Liver (tissue), 8 donors: ENCODE measurements at regions not wholly inside any gene's neighbourhood (a gene's known extent, or its start where the extent isn't known, plus 50 kb on each side); places are given as distances from the start of the nearest gene placed in this dataset.

Experiments used
- DNase-seq: peaks from one replicate; pipeline ENCODE4 v3.0.0-alpha.2; 2017; ENCODE audit warnings: low spot score
- H3K27ac ChIP-seq, 2 donors: one replicate each; pipeline ENCODE4 v1.7.0; 2013; ENCODE audit warnings: inconsistent platforms in 2 of 2, low read length in 2 of 2, control low read depth in 1 of 2, low read depth in 1 of 2, mild to moderate bottlenecking in 1 of 2
- H3K27me3 ChIP-seq, 4 donors: one replicate each; pipeline versions ENCODE4 v1.6.1 to v1.7.0; 2013; ENCODE audit warnings: low read length in 3 of 4, inconsistent platforms in 1 of 4, mild to moderate bottlenecking in 1 of 4, moderate library complexity in 1 of 4; ENCODE audit not compliant: control insufficient read depth in 4 of 4, insufficient read depth in 4 of 4
- H3K36me3 ChIP-seq, 4 donors: one replicate each; pipeline versions ENCODE4 v1.6.1 to v1.7.0; 2013; ENCODE audit warnings: low read length in 3 of 4, mild to moderate bottlenecking in 3 of 4, low read depth in 1 of 4, moderate library complexity in 1 of 4; ENCODE audit not compliant: control insufficient read depth in 4 of 4, insufficient read depth in 3 of 4
- H3K4me1 ChIP-seq, 4 donors: one replicate each; pipeline versions ENCODE4 v1.6.1 to v1.7.0; 2013; ENCODE audit warnings: low read length in 3 of 4, mild to moderate bottlenecking in 3 of 4, moderate library complexity in 1 of 4; ENCODE audit not compliant: control insufficient read depth in 4 of 4, insufficient read depth in 4 of 4
- H3K4me3 ChIP-seq, 3 donors: one replicate each; pipeline versions ENCODE4 v1.6.1 to v1.7.0; 2013; ENCODE audit warnings: low read length in 3 of 3, control low read depth in 1 of 3, low read depth in 1 of 3, mild to moderate bottlenecking in 1 of 3
- H3K9ac ChIP-seq, 2 donors: one replicate each; pipeline ENCODE4 v1.7.0; 2013; ENCODE audit warnings: low read length in 2 of 2, mild to moderate bottlenecking in 2 of 2, moderate library complexity in 2 of 2, control low read depth in 1 of 2, low read depth in 1 of 2
- H3K9me3 ChIP-seq, 4 donors: one replicate each; pipeline versions ENCODE4 v1.6.1 to v1.7.0; 2013; ENCODE audit warnings: low read length in 3 of 4; ENCODE audit not compliant: control insufficient read depth in 4 of 4
- EGR1 ChIP-seq, 2 donors: IDR thresholded peaks; 2 replicates each; pipeline ENCODE4 v1.6.1; 2016 to 2018; ENCODE audit warnings: antibody characterized with exemption in 2 of 2, low read depth in 2 of 2
- FOXA1 ChIP-seq: IDR thresholded peaks from 2 replicates; pipeline ENCODE4 v1.6.1; 2016; ENCODE audit warnings: antibody characterized with exemption
- FOXA2 ChIP-seq: IDR thresholded peaks from 2 replicates; pipeline ENCODE4 v1.6.1; 2016; ENCODE audit warnings: antibody characterized with exemption
- GABPA ChIP-seq, 2 donors: IDR thresholded peaks in 1 of 2; conservative IDR thresholded peaks in 1 of 2; 2 replicates each; pipeline ENCODE4 v1.6.1; 2016; ENCODE audit warnings: antibody characterized with exemption in 2 of 2, mild to moderate bottlenecking in 1 of 2, moderate library complexity in 1 of 2
- HNF4A ChIP-seq, 2 donors: conservative IDR thresholded peaks; 2 replicates each; pipeline ENCODE4 v1.6.1; 2016; ENCODE audit warnings: antibody characterized with exemption in 2 of 2, mild to moderate bottlenecking in 2 of 2
- HNF4G ChIP-seq: IDR thresholded peaks from 2 replicates; pipeline ENCODE4 v1.6.1; 2016; ENCODE audit warnings: antibody characterized with exemption
- JUND ChIP-seq, 2 donors: IDR thresholded peaks; 2 replicates each; pipeline ENCODE4 v1.6.1; 2016; ENCODE audit warnings: antibody characterized with exemption in 2 of 2
- NR2F2 ChIP-seq: IDR thresholded peaks from 2 replicates; pipeline ENCODE4 v1.6.1; 2016; ENCODE audit warnings: antibody characterized with exemption
- RAD21 ChIP-seq, 2 donors: IDR thresholded peaks; 2 replicates each; pipeline ENCODE4 v1.6.1; 2016; ENCODE audit warnings: antibody characterized with exemption in 2 of 2, mild to moderate bottlenecking in 2 of 2
- RXRA ChIP-seq, 2 donors: IDR thresholded peaks; 2 replicates each; pipeline ENCODE4 v1.6.1; 2017 to 2018; ENCODE audit warnings: antibody characterized with exemption in 2 of 2, mild to moderate bottlenecking in 1 of 2
- SP1 ChIP-seq: IDR thresholded peaks from 2 replicates; pipeline ENCODE4 v1.6.1; 2018; ENCODE audit warnings: antibody characterized with exemption, mild to moderate bottlenecking
- TAF1 ChIP-seq: conservative IDR thresholded peaks from 2 replicates; pipeline ENCODE4 v1.6.1; 2016; ENCODE audit warnings: antibody characterized with exemption, mild to moderate bottlenecking
- YY1 ChIP-seq: IDR thresholded peaks from 2 replicates; pipeline ENCODE4 v1.6.1; 2016; ENCODE audit warnings: antibody characterized with exemption, mild to moderate bottlenecking
- whole genome bisulfite sequencing: extraction: QIAGEN DNeasy Blood & Tissue Kit; methylation state at CpG from one replicate; pipeline ENCODE4 v1.1.7; 2013; 5-methylcytosine and 5-hydroxymethylcytosine counted together
- TF ChIP-seq, protein P1 (sequence below): IDR thresholded peaks from 2 replicates; pipeline ENCODE4 v1.6.1; 2016; ENCODE audit warnings: antibody characterized with exemption
- TF ChIP-seq, protein P2 (sequence below): IDR thresholded peaks from 2 replicates; pipeline ENCODE4 v1.6.1; 2016; ENCODE audit warnings: antibody characterized with exemption
- TF ChIP-seq, protein P3 (sequence below): IDR thresholded peaks from 2 replicates; pipeline ENCODE4 v1.6.1; 2016; ENCODE audit warnings: antibody characterized with exemption
- TF ChIP-seq, protein P4 (sequence below): fragments of 150-350 bp; IDR thresholded peaks from 2 replicates; pipeline ENCODE4 v1.5.1; 2017; ENCODE audit warnings: improper control_type of control experiment, low read depth, low read length; ENCODE audit not compliant: missing input control
- TF ChIP-seq, protein P5 (sequence below): IDR thresholded peaks from 2 replicates; pipeline ENCODE4 v1.6.1; 2016; ENCODE audit warnings: antibody characterized with exemption, mild to moderate bottlenecking
- donor health status: healthy.
- donor health status: healthy.
- donor health status: healthy.
- donor health status: healthy.
- donor health status: healthy.

DNA sequence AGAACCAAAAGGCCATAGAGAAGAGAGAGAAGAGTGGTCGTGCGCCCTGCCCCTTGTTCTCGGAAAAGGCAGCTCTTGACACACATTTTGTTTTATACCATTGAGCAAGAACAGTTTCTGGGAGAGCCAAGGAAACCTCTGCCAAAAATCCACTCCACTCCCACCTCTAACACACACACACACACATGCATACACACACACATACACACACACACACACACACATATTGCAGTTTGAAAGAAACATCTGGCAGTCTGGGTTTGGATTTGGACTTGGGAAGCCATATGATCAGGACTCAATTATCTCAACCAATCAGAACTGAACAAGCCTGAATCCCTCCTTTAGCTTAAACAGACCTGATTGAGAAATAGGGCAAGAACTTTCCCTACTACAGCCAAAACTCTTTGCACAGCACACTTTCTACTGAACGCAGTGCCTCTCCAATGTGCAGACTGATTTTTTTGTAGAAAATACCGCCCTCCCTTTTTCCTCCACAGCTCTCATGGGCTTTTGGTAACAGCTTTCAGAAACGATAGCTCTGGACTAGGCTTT is 484.0 kb upstream of the ZWINT start:
- H3K36me3 ChIP-seq = no peaks in the 10 kb centered on the region
- no peaks in the 10 kb centered on the region for H3K4me1 ChIP-seq
- no peak for TF ChIP-seq HNF4A (conservative IDR thresholded peaks at IDR 0.05)
- TF ChIP-seq, protein P1, sequence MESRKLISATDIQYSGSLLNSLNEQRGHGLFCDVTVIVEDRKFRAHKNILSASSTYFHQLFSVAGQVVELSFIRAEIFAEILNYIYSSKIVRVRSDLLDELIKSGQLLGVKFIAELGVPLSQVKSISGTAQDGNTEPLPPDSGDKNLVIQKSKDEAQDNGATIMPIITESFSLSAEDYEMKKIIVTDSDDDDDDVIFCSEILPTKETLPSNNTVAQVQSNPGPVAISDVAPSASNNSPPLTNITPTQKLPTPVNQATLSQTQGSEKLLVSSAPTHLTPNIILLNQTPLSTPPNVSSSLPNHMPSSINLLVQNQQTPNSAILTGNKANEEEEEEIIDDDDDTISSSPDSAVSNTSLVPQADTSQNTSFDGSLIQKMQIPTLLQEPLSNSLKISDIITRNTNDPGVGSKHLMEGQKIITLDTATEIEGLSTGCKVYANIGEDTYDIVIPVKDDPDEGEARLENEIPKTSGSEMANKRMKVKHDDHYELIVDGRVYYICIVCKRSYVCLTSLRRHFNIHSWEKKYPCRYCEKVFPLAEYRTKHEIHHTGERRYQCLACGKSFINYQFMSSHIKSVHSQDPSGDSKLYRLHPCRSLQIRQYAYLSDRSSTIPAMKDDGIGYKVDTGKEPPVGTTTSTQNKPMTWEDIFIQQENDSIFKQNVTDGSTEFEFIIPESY = no peak
- no peak for TF ChIP-seq SP1
- TF ChIP-seq, protein P2, sequence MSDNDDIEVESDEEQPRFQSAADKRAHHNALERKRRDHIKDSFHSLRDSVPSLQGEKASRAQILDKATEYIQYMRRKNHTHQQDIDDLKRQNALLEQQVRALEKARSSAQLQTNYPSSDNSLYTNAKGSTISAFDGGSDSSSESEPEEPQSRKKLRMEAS = no peak
- TF ChIP-seq, protein P3, sequence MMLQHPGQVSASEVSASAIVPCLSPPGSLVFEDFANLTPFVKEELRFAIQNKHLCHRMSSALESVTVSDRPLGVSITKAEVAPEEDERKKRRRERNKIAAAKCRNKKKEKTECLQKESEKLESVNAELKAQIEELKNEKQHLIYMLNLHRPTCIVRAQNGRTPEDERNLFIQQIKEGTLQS = no peak
- WGBS = 79% methylated on average over 6 of the region's 6 CpGs
- no peak for DNase-seq
- H3K27me3 ChIP-seq = no peaks in the 10 kb centered on the region
- H3K9ac ChIP-seq = no peak overlapping the region
- H3K27ac ChIP-seq = no peak overlapping the region
- no peak overlapping the region for H3K4me3 ChIP-seq
- peaks cover 0 to 2% (median 0%) of the 10 kb centered on the region in 4 donors for H3K9me3 ChIP-seq

DNA sequence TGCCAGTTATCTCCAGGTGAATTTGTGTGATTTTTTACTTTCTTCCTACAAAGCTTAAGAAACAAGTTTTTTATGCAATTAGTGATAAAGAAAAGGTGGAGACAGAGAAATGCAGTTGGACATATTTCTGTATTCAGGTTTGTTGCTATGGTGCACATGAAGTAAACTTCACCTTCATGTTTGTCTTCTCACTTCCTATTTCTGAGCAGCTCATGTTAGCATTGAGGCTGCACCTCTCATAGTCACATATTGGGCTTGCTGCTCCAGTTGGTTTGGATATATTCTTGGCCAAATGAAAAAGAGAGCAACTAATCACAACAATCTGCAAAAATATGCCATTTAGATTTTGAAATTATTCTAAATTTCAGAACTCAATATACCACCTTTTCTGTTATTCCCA is 475.6 kb upstream of the ZWINT start:
- no peak for DNase-seq
- Histone ChIP-seq H3K27me3 (no peaks in the 10 kb centered on the region), H3K27ac (no peak overlapping the region), H3K9me3 (no peaks in the 10 kb centered on the region), H3K4me3 (no peak overlapping the region), H3K9ac (no peak overlapping the region), H3K4me1 (no peaks in the 10 kb centered on the region), H3K36me3 (no peaks in the 10 kb centered on the region)
- no peak for TF ChIP-seq HNF4A (conservative IDR thresholded peaks at IDR 0.05)
- no peak for TF ChIP-seq TAF1
- no peak for TF ChIP-seq SP1
- no peak for TF ChIP-seq YY1
- TF ChIP-seq NR2F2 = no peak
- TF ChIP-seq FOXA2 = no peak
- TF ChIP-seq, protein P4, sequence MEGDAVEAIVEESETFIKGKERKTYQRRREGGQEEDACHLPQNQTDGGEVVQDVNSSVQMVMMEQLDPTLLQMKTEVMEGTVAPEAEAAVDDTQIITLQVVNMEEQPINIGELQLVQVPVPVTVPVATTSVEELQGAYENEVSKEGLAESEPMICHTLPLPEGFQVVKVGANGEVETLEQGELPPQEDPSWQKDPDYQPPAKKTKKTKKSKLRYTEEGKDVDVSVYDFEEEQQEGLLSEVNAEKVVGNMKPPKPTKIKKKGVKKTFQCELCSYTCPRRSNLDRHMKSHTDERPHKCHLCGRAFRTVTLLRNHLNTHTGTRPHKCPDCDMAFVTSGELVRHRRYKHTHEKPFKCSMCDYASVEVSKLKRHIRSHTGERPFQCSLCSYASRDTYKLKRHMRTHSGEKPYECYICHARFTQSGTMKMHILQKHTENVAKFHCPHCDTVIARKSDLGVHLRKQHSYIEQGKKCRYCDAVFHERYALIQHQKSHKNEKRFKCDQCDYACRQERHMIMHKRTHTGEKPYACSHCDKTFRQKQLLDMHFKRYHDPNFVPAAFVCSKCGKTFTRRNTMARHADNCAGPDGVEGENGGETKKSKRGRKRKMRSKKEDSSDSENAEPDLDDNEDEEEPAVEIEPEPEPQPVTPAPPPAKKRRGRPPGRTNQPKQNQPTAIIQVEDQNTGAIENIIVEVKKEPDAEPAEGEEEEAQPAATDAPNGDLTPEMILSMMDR = no peak
- TF ChIP-seq, protein P2 = no peak
- TF ChIP-seq JUND (IDR thresholded peaks at IDR 0.05) = no peak
- TF ChIP-seq HNF4G = no peak
- no peak for TF ChIP-seq FOXA1
- TF ChIP-seq, protein P3 = no peak
- TF ChIP-seq, protein P1 = no peak
- TF ChIP-seq RAD21 (IDR thresholded peaks at IDR 0.05) = no peak
- TF ChIP-seq RXRA (IDR thresholded peaks at IDR 0.05) = no peak
- TF ChIP-seq, protein P5, sequence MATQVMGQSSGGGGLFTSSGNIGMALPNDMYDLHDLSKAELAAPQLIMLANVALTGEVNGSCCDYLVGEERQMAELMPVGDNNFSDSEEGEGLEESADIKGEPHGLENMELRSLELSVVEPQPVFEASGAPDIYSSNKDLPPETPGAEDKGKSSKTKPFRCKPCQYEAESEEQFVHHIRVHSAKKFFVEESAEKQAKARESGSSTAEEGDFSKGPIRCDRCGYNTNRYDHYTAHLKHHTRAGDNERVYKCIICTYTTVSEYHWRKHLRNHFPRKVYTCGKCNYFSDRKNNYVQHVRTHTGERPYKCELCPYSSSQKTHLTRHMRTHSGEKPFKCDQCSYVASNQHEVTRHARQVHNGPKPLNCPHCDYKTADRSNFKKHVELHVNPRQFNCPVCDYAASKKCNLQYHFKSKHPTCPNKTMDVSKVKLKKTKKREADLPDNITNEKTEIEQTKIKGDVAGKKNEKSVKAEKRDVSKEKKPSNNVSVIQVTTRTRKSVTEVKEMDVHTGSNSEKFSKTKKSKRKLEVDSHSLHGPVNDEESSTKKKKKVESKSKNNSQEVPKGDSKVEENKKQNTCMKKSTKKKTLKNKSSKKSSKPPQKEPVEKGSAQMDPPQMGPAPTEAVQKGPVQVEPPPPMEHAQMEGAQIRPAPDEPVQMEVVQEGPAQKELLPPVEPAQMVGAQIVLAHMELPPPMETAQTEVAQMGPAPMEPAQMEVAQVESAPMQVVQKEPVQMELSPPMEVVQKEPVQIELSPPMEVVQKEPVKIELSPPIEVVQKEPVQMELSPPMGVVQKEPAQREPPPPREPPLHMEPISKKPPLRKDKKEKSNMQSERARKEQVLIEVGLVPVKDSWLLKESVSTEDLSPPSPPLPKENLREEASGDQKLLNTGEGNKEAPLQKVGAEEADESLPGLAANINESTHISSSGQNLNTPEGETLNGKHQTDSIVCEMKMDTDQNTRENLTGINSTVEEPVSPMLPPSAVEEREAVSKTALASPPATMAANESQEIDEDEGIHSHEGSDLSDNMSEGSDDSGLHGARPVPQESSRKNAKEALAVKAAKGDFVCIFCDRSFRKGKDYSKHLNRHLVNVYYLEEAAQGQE = no peak
- no peak for TF ChIP-seq EGR1 (IDR thresholded peaks at IDR 0.05; ENCODE audit: low read depth in 2 of 2)
- TF ChIP-seq GABPA (IDR thresholded peaks at IDR 0.05 in 1 of 2, conservative IDR thresholded peaks at IDR 0.05 in 1 of 2) = no peak
